GM23248 (cell line): ENCODE measurements at regions not wholly inside any gene's neighbourhood (a gene's known extent, or its start where the extent isn't known, plus 50 kb on each side); places are given as distances from the start of the nearest gene placed in this dataset.
A peak's percentile ranks its signal among the peaks of the same experiment; 100 is the strongest.

ENCODE experiments used
- DNase-seq: peaks from one replicate; pipeline ENCODE4 v3.0.0-alpha.2; 2015
- H2AFZ ChIP-seq: fragments of 200-600 bp; sonication (generic); 2 replicates; pipeline ENCODE4 v1.6.1; 2016; ENCODE audit warnings: antibody characterized with exemption
- H3F3A ChIP-seq: fragments of 200-600 bp; sonication (generic); 2 replicates; pipeline ENCODE4 v1.6.1; 2016; ENCODE audit warnings: mild to moderate bottlenecking, antibody characterized with exemption, mixed run types; ENCODE audit not compliant: insufficient read depth
- H3K27ac ChIP-seq: fragments of 200-600 bp; sonication (generic); 2 replicates; pipeline ENCODE4 v1.5.1; 2016; ENCODE audit warnings: mild to moderate bottlenecking
- H3K27me3 ChIP-seq: fragments of 200-600 bp; sonication (generic); replicated peaks from 2 replicates; pipeline ENCODE4 v1.6.1; 2016; ENCODE audit warnings: mild to moderate bottlenecking; ENCODE audit not compliant: insufficient read depth
- H3K36me3 ChIP-seq: fragments of 200-600 bp; sonication (generic); 2 replicates; pipeline ENCODE4 v1.6.1; 2016; ENCODE audit warnings: low read depth, mild to moderate bottlenecking
- H3K4me1 ChIP-seq: fragments of 200-600 bp; sonication (generic); 2 replicates; pipeline ENCODE4 v1.6.1; 2016; ENCODE audit warnings: mild to moderate bottlenecking; ENCODE audit not compliant: insufficient read depth
- H3K4me2 ChIP-seq: fragments of 200-600 bp; sonication (generic); one replicate; pipeline ENCODE4 v1.6.1; 2016; ENCODE audit warnings: mild to moderate bottlenecking; ENCODE audit not compliant: unreplicated experiment
- H3K4me3 ChIP-seq: fragments of 200-600 bp; sonication (generic); 2 replicates; pipeline ENCODE4 v1.5.1; 2016; ENCODE audit warnings: mild to moderate bottlenecking
- H3K79me2 ChIP-seq: fragments of 200-600 bp; sonication (generic); 2 replicates; pipeline ENCODE4 v1.6.1; 2016; ENCODE audit warnings: mild to moderate bottlenecking; ENCODE audit not compliant: insufficient read depth
- H3K9ac ChIP-seq: fragments of 200-600 bp; sonication (generic); 2 replicates; pipeline ENCODE4 v1.6.1; 2016; ENCODE audit warnings: mild to moderate bottlenecking
- H3K9me2 ChIP-seq: fragments of 200-600 bp; sonication (generic); 2 replicates; pipeline ENCODE4 v1.6.1; 2016; ENCODE audit warnings: mixed run types, mild to moderate bottlenecking, moderate library complexity; ENCODE audit not compliant: insufficient read depth
- H3K9me3 ChIP-seq: fragments of 200-600 bp; sonication (generic); one replicate; pipeline ENCODE4 v1.6.1; 2017; ENCODE audit warnings: low read depth
- H4K20me1 ChIP-seq: fragments of 200-600 bp; sonication (generic); 2 replicates; pipeline ENCODE4 v1.6.0; 2016; ENCODE audit not compliant: insufficient read depth
- EZH2 ChIP-seq: fragments of 200-600 bp; sonication (generic); IDR thresholded peaks from 2 replicates; pipeline ENCODE4 v1.6.1; 2018; ENCODE audit warnings: antibody characterized with exemption, mild to moderate bottlenecking; ENCODE audit not compliant: insufficient read depth, poor library complexity, severe bottlenecking
- EZH2phosphoT487 ChIP-seq: fragments of 200-600 bp; sonication (generic); IDR thresholded peaks from 2 replicates; pipeline ENCODE4 v1.6.1; 2018; ENCODE audit warnings: antibody characterized with exemption, moderate library complexity, mild to moderate bottlenecking, low read depth; ENCODE audit not compliant: insufficient read depth
- WGBS, 2 experiments: methylation state at CpG; one replicate each; pipeline ENCODE4 v1.1.6; 2015 to 2017; ENCODE audit warnings: low lambda C conversion rate in 2 of 2, low coverage in 1 of 2; ENCODE audit errors: missing lambda C conversion rate in 2 of 2; 5-methylcytosine and 5-hydroxymethylcytosine counted together
- in situ Hi-C: fragments of 300-500 bp; cut with MboI; formaldehyde crosslinking; loops from 2 replicates; pipeline ENCODE4 v1.15.0; 2020

GRCh38 chr1:215005656-215006345 is 76.7 kb upstream of the KCNK2 start:
- peak; percentile 60 for DNase-seq
- Histone ChIP-seq H3K4me3 (peak overlapping the region; percentile 83), H3F3A (peaks cover 85% of the 10 kb centered on the region), H3K4me2 (peak overlapping the region; percentile 99), H3K9me3 (no peaks in the 10 kb centered on the region), H3K27me3 (no peaks in the 10 kb centered on the region), H3K4me1 (peaks cover 73% of the 10 kb centered on the region), H3K9me2 (no peaks in the 10 kb centered on the region), H3K27ac (peak overlapping the region; percentile 86), H3K36me3 (no peaks in the 10 kb centered on the region), H4K20me1 (no peaks in the 10 kb centered on the region), H3K9ac (peak overlapping the region; percentile 88), H2AFZ (peak overlapping the region; percentile 63), H3K79me2 (peaks cover 60% of the 10 kb centered on the region)
- TF ChIP-seq EZH2 (no peak), EZH2phosphoT487 (0 out of 2 replicates have a peak, but pooled peaks have one; percentile 41)
- in situ Hi-C loops: no loop called here
- WGBS, 2 experiments: 1 to 3% methylated on average over 9 of the region's 9 CpGs

GRCh38 chr1:215007880-215008279 is 74.7 kb upstream of the KCNK2 start:
- Histone ChIP-seq H3K4me3 (peak overlapping the region; percentile 72), H3K4me2 (peak overlapping the region; percentile 99), H3K9me2 (no peaks in the 10 kb centered on the region), H3F3A (peaks cover 64% of the 10 kb centered on the region), H3K9me3 (no peaks in the 10 kb centered on the region), H3K36me3 (peaks cover 8% of the 10 kb centered on the region; the same call in 1 of the 2 replicates), H3K79me2 (peaks cover 80% of the 10 kb centered on the region), H4K20me1 (no peaks in the 10 kb centered on the region), H3K4me1 (peaks cover 59% of the 10 kb centered on the region), H2AFZ (no peak overlapping the region), H3K27me3 (no peaks in the 10 kb centered on the region), H3K27ac (0 out of 2 replicates have a peak overlapping the region, but pooled peaks have one; percentile 7), H3K9ac (no peak overlapping the region)
- in situ Hi-C loops: no loop called here
- DNase-seq: peak; percentile 59
- TF ChIP-seq EZH2: no peak
- TF ChIP-seq EZH2phosphoT487: no peak

- H3F3A ChIP-seq: peaks cover 34% of the 10 kb centered on the region
- H3K36me3 ChIP-seq: 0 out of 2 replicates have a peak, but pooled peaks cover 8% of the 10 kb centered on the region
- no peak overlapping the region for H3K4me3 ChIP-seq
- H4K20me1 ChIP-seq: no peaks in the 10 kb centered on the region
- in situ Hi-C loops: no loop called here
- TF ChIP-seq EZH2phosphoT487 (no peak), EZH2 (no peak)
- no peak overlapping the region for H3K9ac ChIP-seq
- no peaks in the 10 kb centered on the region for H3K9me3 ChIP-seq
- WGBS, 2 experiments: 47 to 53% methylated on average over 3 of the region's 3 CpGs
- H3K4me2 ChIP-seq: peak overlapping the region; percentile 0
- H2AFZ ChIP-seq: no peak overlapping the region
- H3K9me2 ChIP-seq: peaks cover 6% of the 10 kb centered on the region; the same call in 1 of the 2 replicates
- H3K27ac ChIP-seq: no peak overlapping the region
- peaks cover 25% of the 10 kb centered on the region for H3K4me1 ChIP-seq
- peaks cover 88% of the 10 kb centered on the region for H3K79me2 ChIP-seq
- H3K27me3 ChIP-seq: no peaks in the 10 kb centered on the region
- DNase-seq: peak; percentile 72
Observed at GRCh38 chr1:215018555-215018954, 64.0 kb upstream of the KCNK2 start.

- peaks cover 48% of the 10 kb centered on the region for H3F3A ChIP-seq
- WGBS, 2 experiments: 17 to 27% methylated on average over 1 of the region's 1 CpG
- H3K9ac ChIP-seq: peak overlapping the region; percentile 37
- H3K4me1 ChIP-seq: peaks cover 58% of the 10 kb centered on the region
- H4K20me1 ChIP-seq: no peaks in the 10 kb centered on the region
- peaks cover 5% of the 10 kb centered on the region; the same call in 1 of the 2 replicates for H3K9me2 ChIP-seq
- H3K27ac ChIP-seq: peak overlapping the region; percentile 74
- peak overlapping the region; percentile 83 for H3K4me2 ChIP-seq
- peak overlapping the region; percentile 54 for H3K4me3 ChIP-seq
- in situ Hi-C loops: no loop called here
- peak overlapping the region; percentile 44; the same call in 1 of the 2 replicates for H2AFZ ChIP-seq
- no peak for TF ChIP-seq EZH2
- no peak for TF ChIP-seq EZH2phosphoT487
- H3K36me3 ChIP-seq: no peaks in the 10 kb centered on the region; the same call in 1 of the 2 replicates
- DNase-seq: no peak
- H3K27me3 ChIP-seq: no peaks in the 10 kb centered on the region
- no peaks in the 10 kb centered on the region for H3K9me3 ChIP-seq
- H3K79me2 ChIP-seq: peaks cover 88% of the 10 kb centered on the region
Observed at GRCh38 chr1:215022204-215022603, 60.3 kb upstream of the KCNK2 start.
